CD4-positive, alpha-beta T cell (primary cell): ENCODE measurements at regions not wholly inside any gene's neighbourhood (a gene's known extent, or its start where the extent isn't known, plus 50 kb on each side); places are given as distances from the start of the nearest gene placed in this dataset.

ENCODE experiments used
- ATAC-seq: fragments of 200-7000 bp; cut with Tn5 transposase; one replicate; pipeline ENCODE4 v1.10.0; 2022; ENCODE audit warnings: mild to moderate bottlenecking; ENCODE audit not compliant: poor library complexity
- CTCF ChIA-PET: fragments of 350-600 bp; sonication (Branson Sonifier 250); formaldehyde crosslinking; loops from one replicate; lab custom pipeline; 2021; ENCODE audit warnings: antibody characterized with exemption, inconsistent platforms; lab: Charles Lee
- POLR2A ChIA-PET: fragments of 350-600 bp; sonication (Branson Sonifier 250); formaldehyde crosslinking; loops from one replicate; lab custom pipeline; 2021; ENCODE audit warnings: antibody characterized with exemption, inconsistent platforms; lab: Charles Lee
- DNase-seq, 14 experiments: peaks; one replicate each; pipeline ENCODE4 v3.0.0-alpha.2; 2013 to 2020; ENCODE audit warnings: mixed read lengths in 2 of 14
- H3K27ac ChIP-seq, 2 donors: one replicate each; pipeline versions ENCODE4 v1.5.1 to v1.7.0; 2013; ENCODE audit warnings: low read length in 2 of 2, low read depth in 1 of 2, mild to moderate bottlenecking in 1 of 2
- H3K27me3 ChIP-seq, 2 experiments: 1 replicate in 1 of 2; 2 replicates in 1 of 2; pipeline versions ENCODE4 v1.6.1 to v1.7.0; 2013; ENCODE audit warnings: low read length in 2 of 2, control low read depth in 1 of 2, mild to moderate bottlenecking in 1 of 2, moderate library complexity in 1 of 2; ENCODE audit not compliant: insufficient read depth in 2 of 2, control insufficient read depth in 1 of 2
- H3K36me3 ChIP-seq: one replicate; pipeline ENCODE4 v1.6.1; 2013; ENCODE audit warnings: low read length, control low read depth; ENCODE audit not compliant: insufficient read depth
- H3K4me1 ChIP-seq: one replicate; pipeline ENCODE4 v1.6.1; 2013; ENCODE audit warnings: low read length, control low read depth; ENCODE audit not compliant: insufficient read depth
- H3K4me3 ChIP-seq: one replicate; pipeline ENCODE4 v1.5.1; 2013; ENCODE audit warnings: mild to moderate bottlenecking, low read length, moderate library complexity
- H3K9me3 ChIP-seq, 2 experiments: 1 replicate in 1 of 2; 2 replicates in 1 of 2; pipeline versions ENCODE4 v1.6.1 to v1.7.0; 2013; ENCODE audit warnings: low read length in 2 of 2, mild to moderate bottlenecking in 2 of 2, control low read depth in 1 of 2, moderate library complexity in 1 of 2; ENCODE audit not compliant: control insufficient read depth in 1 of 2, insufficient read depth in 1 of 2
- H3K27ac Mint-ChIP-seq: one replicate; pipeline ENCODE4 v1.8.0; 2020; ENCODE audit warnings: mixed read lengths
- H3K27me3 Mint-ChIP-seq: one replicate; pipeline ENCODE4 v1.8.0; 2021; ENCODE audit warnings: mixed read lengths
- H3K36me3 Mint-ChIP-seq: one replicate; pipeline ENCODE4 v1.8.0; 2021; ENCODE audit warnings: low read depth, mixed read lengths
- H3K4me1 Mint-ChIP-seq: one replicate; pipeline ENCODE4 v1.8.0; 2021; ENCODE audit warnings: low read depth, mixed read lengths
- H3K4me3 Mint-ChIP-seq: one replicate; pipeline ENCODE4 v1.8.0; 2020; ENCODE audit warnings: mild to moderate bottlenecking, mixed read lengths
- H3K9me3 Mint-ChIP-seq: one replicate; pipeline ENCODE4 v1.8.0; 2020; ENCODE audit warnings: mixed read lengths
- CTCF ChIP-seq: fragments of 200-600 bp; IDR thresholded peaks from one replicate; pipeline ENCODE4 v1.8.0; 2022; ENCODE audit warnings: antibody characterized with exemption, mild to moderate bottlenecking
- intact Hi-C, 2 experiments: fragments of 100-400 bp; cut with DNase I in 1 of 2; cut with micrococcal nuclease in 1 of 2; formaldehyde crosslinking; loops; one replicate each; pipeline versions ENCODE4 v1.15.1 to v1.9.0; 2023 to 2025; cut with DNase I, micrococcal nuclease

GRCh38 chr16:85413691-85414663 lies 199.1 kb upstream of the GSE1 start:
- no peak overlapping the region for H3K27ac Mint-ChIP-seq
- no peak overlapping the region for H3K27ac ChIP-seq
- H3K4me1 Mint-ChIP-seq: no peaks in the 10 kb centered on the region
- H3K4me1 ChIP-seq: peaks cover 10% of the 10 kb centered on the region
- H3K27me3 Mint-ChIP-seq: no peaks in the 10 kb centered on the region
- no peaks in the 10 kb centered on the region for H3K9me3 Mint-ChIP-seq
- peaks cover 0 to 15% of the 10 kb centered on the region in 2 experiments for H3K9me3 ChIP-seq
- ATAC-seq (no peak), DNase-seq (no peak)
- POLR2A ChIA-PET: no interaction called here
- TF ChIP-seq CTCF: no peak
- no peak overlapping the region for H3K4me3 ChIP-seq
- no peaks in the 10 kb centered on the region for H3K27me3 ChIP-seq
- intact Hi-C loops: no loop called here
- no peak overlapping the region for H3K4me3 Mint-ChIP-seq
- H3K36me3 Mint-ChIP-seq: no peaks in the 10 kb centered on the region
- no peaks in the 10 kb centered on the region for H3K36me3 ChIP-seq
- CTCF ChIA-PET: no interaction called here

GRCh38 chr16:85415196-85416090 lies 197.7 kb upstream of the GSE1 start:
- H3K4me3 Mint-ChIP-seq: no peak overlapping the region
- no peaks in the 10 kb centered on the region for H3K4me1 Mint-ChIP-seq
- H3K4me3 ChIP-seq: no peak overlapping the region
- no peak for ATAC-seq
- no peaks in the 10 kb centered on the region for H3K9me3 Mint-ChIP-seq
- H3K27ac Mint-ChIP-seq: no peak overlapping the region
- no peaks in the 10 kb centered on the region for H3K27me3 Mint-ChIP-seq
- intact Hi-C loops: loop anchor here in 1 of 2 experiments (5.0 kb wide), 1 partner anchor 302 kb away; no protein-coding TSS in a partner anchor
- peaks cover 0 to 15% of the 10 kb centered on the region in 2 experiments for H3K9me3 ChIP-seq
- ChIA-PET CTCF (interaction anchor here (0.6 to 1.2 kb wide), 3 partner anchors 13 to 200 kb away, joined by 3 to 7 read pairs (median 7); no protein-coding TSS in a partner anchor), POLR2A (interaction anchor here (0.7 to 1.5 kb wide), 3 partner anchors 81 to 201 kb away, joined by 3 read pairs; no protein-coding TSS in a partner anchor)
- H3K27me3 ChIP-seq: no peaks in the 10 kb centered on the region
- peaks cover 10% of the 10 kb centered on the region for H3K4me1 ChIP-seq
- TF ChIP-seq CTCF: no peak
- H3K36me3 ChIP-seq: no peaks in the 10 kb centered on the region
- peak in 1 of 14 experiments; percentile 4 for DNase-seq
- H3K36me3 Mint-ChIP-seq: no peaks in the 10 kb centered on the region
- H3K27ac ChIP-seq: no peak overlapping the region
